Breast epithelium (tissue), 4 donors: ENCODE measurements at regions not wholly inside any gene's neighbourhood (a gene's known extent, or its start where the extent isn't known, plus 50 kb on each side); places are given as distances from the start of the nearest gene placed in this dataset.

Source experiments
- DNase-seq, 2 donors: peaks; one replicate each; pipeline ENCODE4 v3.0.0-alpha.2; 2019; ENCODE audit warnings: low spot score in 2 of 2
- H3K27ac ChIP-seq, 2 donors: fragments of 200-600 bp; sonication (generic) in 1 of 2; one replicate each; pipeline ENCODE4 v1.5.1; 2016 to 2019; ENCODE audit warnings: mild to moderate bottlenecking in 1 of 2
- H3K27me3 ChIP-seq, 2 donors: fragments of 200-600 bp; sonication (generic) in 1 of 2; one replicate each; pipeline versions ENCODE4 v1.5.1 to v1.6.0; 2017 to 2019; ENCODE audit warnings: control low read depth in 1 of 2, mild to moderate bottlenecking in 1 of 2
- H3K36me3 ChIP-seq: fragments of 200-600 bp; one replicate; pipeline ENCODE4 v1.5.1; 2019
- H3K4me1 ChIP-seq, 2 donors: fragments of 200-600 bp; sonication (generic); one replicate each; pipeline ENCODE4 v1.5.1; 2016 to 2019; ENCODE audit warnings: control low read depth in 1 of 2
- H3K4me3 ChIP-seq, 3 donors: fragments of 200-600 bp; sonication (generic); 1 replicate in 2 of 3; 2 replicates in 1 of 3; pipeline ENCODE4 v1.5.1; 2016 to 2019; ENCODE audit warnings: mild to moderate bottlenecking in 3 of 3, moderate library complexity in 2 of 3
- H3K9me3 ChIP-seq, 2 donors: fragments of 200-600 bp; sonication (generic) in 1 of 2; one replicate each; pipeline ENCODE4 v1.5.1; 2016 to 2019; ENCODE audit warnings: control low read depth in 1 of 2
- CTCF ChIP-seq, 3 donors: fragments of 450-650 bp; IDR thresholded peaks; one replicate each; pipeline ENCODE4 v1.5.1; 2016 to 2017; ENCODE audit warnings: antibody characterized with exemption in 3 of 3, mild to moderate bottlenecking in 3 of 3, moderate library complexity in 3 of 3
- POLR2A ChIP-seq: fragments of 450-650 bp; IDR thresholded peaks from one replicate; pipeline ENCODE4 v1.6.1; 2016; ENCODE audit warnings: antibody characterized with exemption, mild to moderate bottlenecking, moderate library complexity
- POLR2AphosphoS5 ChIP-seq, 3 donors: sonication (generic); formaldehyde crosslinking; IDR thresholded peaks; one replicate each; pipeline ENCODE4 v1.6.1; 2017; ENCODE audit warnings: antibody characterized with exemption in 3 of 3
- intact Hi-C: fragments of 100-400 bp; cut with DNase I; formaldehyde crosslinking; loops from one replicate; pipeline ENCODE4 v1.15.1; 2023; ENCODE audit warnings: low total_unique reads

- TF ChIP-seq POLR2AphosphoS5 (IDR thresholded peaks at IDR 0.05) (no peak), POLR2A (no peak), CTCF (IDR thresholded peaks at IDR 0.05) (no peak)
- DNase-seq: no peak
- no peaks in the 10 kb centered on the region for H3K4me1 ChIP-seq
- no peaks in the 10 kb centered on the region for H3K27me3 ChIP-seq
- no peak overlapping the region for H3K4me3 ChIP-seq
- intact Hi-C loops: no loop called here
- no peak overlapping the region for H3K27ac ChIP-seq
- no peaks in the 10 kb centered on the region for H3K36me3 ChIP-seq
- H3K9me3 ChIP-seq: no peaks in the 10 kb centered on the region
Measured at GRCh38 chr9:118108971-118109370, 404.8 kb downstream of the TLR4 start.

- Histone ChIP-seq H3K27me3 (no peaks in the 10 kb centered on the region), H3K9me3 (no peaks in the 10 kb centered on the region), H3K27ac (no peak overlapping the region), H3K36me3 (no peaks in the 10 kb centered on the region), H3K4me1 (no peaks in the 10 kb centered on the region), H3K4me3 (no peak overlapping the region)
- DNase-seq: no peak
- TF ChIP-seq CTCF (IDR thresholded peaks at IDR 0.05) (no peak), POLR2A (no peak), POLR2AphosphoS5 (IDR thresholded peaks at IDR 0.05) (no peak)
- intact Hi-C loops: no loop called here
Measured at GRCh38 chr9:118109542-118109941, 405.3 kb downstream of the TLR4 start.

GRCh38 chr9:118121361-118121760, 417.2 kb downstream of the TLR4 start:
- Histone ChIP-seq H3K4me1 (no peaks in the 10 kb centered on the region), H3K4me3 (no peak overlapping the region), H3K36me3 (no peaks in the 10 kb centered on the region), H3K9me3 (no peaks in the 10 kb centered on the region), H3K27me3 (no peaks in the 10 kb centered on the region), H3K27ac (no peak overlapping the region)
- no peak for TF ChIP-seq POLR2AphosphoS5 (IDR thresholded peaks at IDR 0.05)
- no peak for DNase-seq
- intact Hi-C loops: no loop called here

- no peak overlapping the region for H3K4me3 ChIP-seq
- H3K36me3 ChIP-seq: no peaks in the 10 kb centered on the region
- H3K27me3 ChIP-seq: no peaks in the 10 kb centered on the region
- intact Hi-C loops: no loop called here
- H3K9me3 ChIP-seq: no peaks in the 10 kb centered on the region
- DNase-seq: no peak
- no peaks in the 10 kb centered on the region for H3K4me1 ChIP-seq
- no peak for TF ChIP-seq CTCF (IDR thresholded peaks at IDR 0.05)
- TF ChIP-seq POLR2A: no peak
- TF ChIP-seq POLR2AphosphoS5 (IDR thresholded peaks at IDR 0.05): no peak
- no peak overlapping the region for H3K27ac ChIP-seq
Measured at GRCh38 chr9:118128313-118128712, 424.1 kb downstream of the TLR4 start.

GRCh38 chr9:118129541-118129940, 425.3 kb downstream of the TLR4 start:
- Histone ChIP-seq H3K9me3 (no peaks in the 10 kb centered on the region), H3K36me3 (no peaks in the 10 kb centered on the region), H3K4me1 (no peaks in the 10 kb centered on the region), H3K27ac (no peak overlapping the region), H3K27me3 (no peaks in the 10 kb centered on the region), H3K4me3 (no peak overlapping the region)
- intact Hi-C loops: no loop called here
- no peak for DNase-seq
- TF ChIP-seq CTCF (IDR thresholded peaks at IDR 0.05) (no peak), POLR2A (no peak), POLR2AphosphoS5 (IDR thresholded peaks at IDR 0.05) (no peak)

GRCh38 chr9:118148990-118149389, 444.8 kb downstream of the TLR4 start:
- intact Hi-C loops: no loop called here
- Histone ChIP-seq H3K36me3 (no peaks in the 10 kb centered on the region), H3K9me3 (no peaks in the 10 kb centered on the region), H3K27ac (no peak overlapping the region), H3K4me3 (no peak overlapping the region), H3K4me1 (no peaks in the 10 kb centered on the region), H3K27me3 (no peaks in the 10 kb centered on the region)
- no peak for DNase-seq
- TF ChIP-seq CTCF (IDR thresholded peaks at IDR 0.05): no peak
- no peak for TF ChIP-seq POLR2AphosphoS5 (IDR thresholded peaks at IDR 0.05)
- no peak for TF ChIP-seq POLR2A
